HG03066 (cell line): ENCODE measurements at regions not wholly inside any gene's neighbourhood (a gene's known extent, or its start where the extent isn't known, plus 50 kb on each side); places are given as distances from the start of the nearest gene placed in this dataset.

Source experiments
- ATAC-seq: cut with Tn5 transposase; IDR thresholded peaks from one replicate; pipeline ENCODE4 v1.9.1; 2021; ENCODE audit warnings: low read depth; ENCODE audit not compliant: unreplicated experiment

- ATAC-seq = no peak
Measured at GRCh38 chr4:153034681-153035080, 98.6 kb downstream of the FHDC1 start.

- no peak for ATAC-seq
Measured at GRCh38 chr4:153036931-153037482, 100.9 kb downstream of the FHDC1 start.

- no peak for ATAC-seq
Measured at GRCh38 chr4:153038623-153039311, 102.6 kb downstream of the FHDC1 start.

GRCh38 chr4:153039542-153040185 is 103.5 kb downstream of the FHDC1 start:
- ATAC-seq = no peak

GRCh38 chr4:153040677-153041076 is 104.6 kb downstream of the FHDC1 start:
- ATAC-seq = no peak

GRCh38 chr4:153044036-153044435 is 107.9 kb downstream of the FHDC1 start:
- ATAC-seq = no peak

GRCh38 chr4:153045111-153045982 is 109.2 kb downstream of the FHDC1 start:
- no peak for ATAC-seq

GRCh38 chr4:153058671-153059060 is 122.5 kb downstream of the FHDC1 start:
- ATAC-seq = no peak

GRCh38 chr4:153060196-153060595 is 124.1 kb downstream of the FHDC1 start:
- no peak for ATAC-seq

GRCh38 chr4:153061971-153062370 is 125.8 kb downstream of the FHDC1 start:
- no peak for ATAC-seq

GRCh38 chr4:153062652-153063168 is 126.6 kb downstream of the FHDC1 start:
- ATAC-seq = no peak

- no peak for ATAC-seq
Measured at GRCh38 chr4:153063490-153063889, 127.4 kb downstream of the FHDC1 start.

GRCh38 chr4:153064571-153064970 is 128.4 kb downstream of the FHDC1 start:
- no peak for ATAC-seq

- no peak for ATAC-seq
Measured at GRCh38 chr4:153065276-153065675, 129.2 kb downstream of the FHDC1 start.

GRCh38 chr4:153067376-153067775 is 131.3 kb downstream of the FHDC1 start:
- no peak for ATAC-seq

GRCh38 chr4:153068751-153069150 is 132.6 kb downstream of the FHDC1 start:
- no peak for ATAC-seq

GRCh38 chr4:153071958-153072598 is 132.2 kb upstream of the TRIM2 start:
- no peak for ATAC-seq

GRCh38 chr4:153072661-153073060 is 131.6 kb upstream of the TRIM2 start:
- ATAC-seq = no peak

- no peak for ATAC-seq
Measured at GRCh38 chr4:153074486-153074885, 129.8 kb upstream of the TRIM2 start.

- no peak for ATAC-seq
Measured at GRCh38 chr4:153074936-153075630, 129.2 kb upstream of the TRIM2 start.
